ENCODE measurements at regions not wholly inside any gene's neighbourhood (a gene's known extent, or its start where the extent isn't known, plus 50 kb on each side); places are given as distances from the start of the nearest gene placed in this dataset.

DNA sequence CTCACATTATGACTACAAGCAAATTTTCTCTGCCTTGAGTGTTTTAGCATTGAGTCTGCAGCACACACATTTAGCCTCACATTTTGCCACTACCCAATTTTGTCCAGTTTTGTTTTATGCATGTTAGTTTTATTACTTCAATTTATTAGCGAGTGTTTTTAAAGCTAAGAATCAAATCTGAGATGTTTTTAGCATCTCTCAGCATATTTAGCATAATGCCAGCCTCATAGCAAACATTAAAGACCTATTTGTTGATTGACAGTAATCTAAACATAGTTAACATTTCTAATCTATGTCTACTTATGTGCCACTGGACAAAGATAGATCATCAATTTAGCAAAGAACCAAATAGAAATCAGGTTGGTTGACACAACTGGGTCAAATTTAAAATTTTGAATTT, 94.1 kb upstream of the NXPH2 start:
- TF ChIP-seq, protein P1, sequence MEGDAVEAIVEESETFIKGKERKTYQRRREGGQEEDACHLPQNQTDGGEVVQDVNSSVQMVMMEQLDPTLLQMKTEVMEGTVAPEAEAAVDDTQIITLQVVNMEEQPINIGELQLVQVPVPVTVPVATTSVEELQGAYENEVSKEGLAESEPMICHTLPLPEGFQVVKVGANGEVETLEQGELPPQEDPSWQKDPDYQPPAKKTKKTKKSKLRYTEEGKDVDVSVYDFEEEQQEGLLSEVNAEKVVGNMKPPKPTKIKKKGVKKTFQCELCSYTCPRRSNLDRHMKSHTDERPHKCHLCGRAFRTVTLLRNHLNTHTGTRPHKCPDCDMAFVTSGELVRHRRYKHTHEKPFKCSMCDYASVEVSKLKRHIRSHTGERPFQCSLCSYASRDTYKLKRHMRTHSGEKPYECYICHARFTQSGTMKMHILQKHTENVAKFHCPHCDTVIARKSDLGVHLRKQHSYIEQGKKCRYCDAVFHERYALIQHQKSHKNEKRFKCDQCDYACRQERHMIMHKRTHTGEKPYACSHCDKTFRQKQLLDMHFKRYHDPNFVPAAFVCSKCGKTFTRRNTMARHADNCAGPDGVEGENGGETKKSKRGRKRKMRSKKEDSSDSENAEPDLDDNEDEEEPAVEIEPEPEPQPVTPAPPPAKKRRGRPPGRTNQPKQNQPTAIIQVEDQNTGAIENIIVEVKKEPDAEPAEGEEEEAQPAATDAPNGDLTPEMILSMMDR (IDR thresholded peaks at IDR 0.05) = no peak
- TF ChIP-seq EP300 (IDR thresholded peaks at IDR 0.05; ENCODE audit: low read depth) = no peak
- TF ChIP-seq POLR2AphosphoS5 (IDR thresholded peaks at IDR 0.05) = no peak
